A673 (cell line): ENCODE measurements at regions not wholly inside any gene's neighbourhood (a gene's known extent, or its start where the extent isn't known, plus 50 kb on each side); places are given as distances from the start of the nearest gene placed in this dataset.
"Not testable (repeated sequence)": the region's sequence is repeated elsewhere in the genome, so short reads cannot be mapped to it uniquely, and the experiment has no call there.

ENCODE experiments used
- BruUV-seq: library from RNA; stranded (reverse); fragments of 400-500 nt; replicated peaks from 2 replicates; lab custom pipeline; 2021; lab: Mats Ljungman, UMichigan
- CTCF ChIA-PET: fragments of 300-600 bp; sonication (Branson Sonifier 250); formaldehyde crosslinking; loops from one replicate; lab custom pipeline; 2022; ENCODE audit warnings: antibody characterized with exemption; lab: Charles Lee
- POLR2A ChIA-PET: fragments of 300-600 bp; sonication (Branson Sonifier 250); formaldehyde crosslinking; loops from one replicate; lab custom pipeline; 2022; ENCODE audit warnings: antibody characterized with exemption; ENCODE audit not compliant: low non-redundant PET; lab: Charles Lee
- DNase-seq: peaks from one replicate; pipeline ENCODE4 v3.0.0-alpha.2; 2015; ENCODE audit warnings: low spot score
- H3K27ac ChIP-seq: fragments of 200-600 bp; sonication (generic); 2 replicates; pipeline ENCODE4 v1.5.1; 2016; ENCODE audit warnings: mixed run types, low read depth, mild to moderate bottlenecking, mixed read lengths, antibody characterized with exemption, low read length; ENCODE audit not compliant: poor library complexity, severe bottlenecking
- H3K27me3 ChIP-seq: fragments of 200-600 bp; sonication (generic); replicated peaks from 2 replicates; pipeline ENCODE4 v1.6.1; 2017; ENCODE audit warnings: mixed run types, low read depth, mild to moderate bottlenecking, mixed read lengths, antibody characterized with exemption, low read length; ENCODE audit not compliant: insufficient read depth, poor library complexity
- H3K36me3 ChIP-seq: fragments of 200-600 bp; sonication (generic); 2 replicates; pipeline ENCODE4 v1.6.1; 2016; ENCODE audit warnings: mixed run types, mild to moderate bottlenecking, mixed read lengths, antibody characterized with exemption, low read length; ENCODE audit not compliant: insufficient read depth, poor library complexity, severe bottlenecking
- H3K4me1 ChIP-seq: fragments of 200-600 bp; sonication (generic); 2 replicates; pipeline ENCODE4 v1.6.1; 2017; ENCODE audit warnings: mixed run types, mild to moderate bottlenecking, mixed read lengths, antibody characterized with exemption, low read length; ENCODE audit not compliant: insufficient read depth, poor library complexity, severe bottlenecking
- H3K4me3 ChIP-seq: fragments of 200-600 bp; sonication (generic); 2 replicates; pipeline ENCODE4 v1.5.1; 2016; ENCODE audit warnings: low read depth, mixed run types, mild to moderate bottlenecking, mixed read lengths, low read length; ENCODE audit not compliant: poor library complexity, severe bottlenecking
- H3K9me3 ChIP-seq: fragments of 200-600 bp; sonication (generic); 2 replicates; pipeline ENCODE4 v1.6.1; 2016; ENCODE audit warnings: mixed run types, low read depth, mild to moderate bottlenecking, mixed read lengths, antibody characterized with exemption, low read length; ENCODE audit not compliant: poor library complexity, severe bottlenecking
- intact Hi-C: fragments of 100-400 bp; cut with micrococcal nuclease; formaldehyde crosslinking; loops from one replicate; pipeline ENCODE4 v1.10.0; 2022; ENCODE audit not compliant: unreplicated experiment

GRCh38 chr15:32516954-32517353, 61.5 kb upstream of the GOLGA8O start:
- intact Hi-C loops, H3K36me3 ChIP-seq, H3K4me3 ChIP-seq, H3K27me3 ChIP-seq, H3K27ac ChIP-seq, DNase-seq, H3K9me3 ChIP-seq, H3K4me1 ChIP-seq, BruUV-seq, CTCF ChIA-PET, POLR2A ChIA-PET: not testable (repeated sequence)

- intact Hi-C loops, H3K4me1 ChIP-seq, H3K9me3 ChIP-seq, H3K27me3 ChIP-seq, H3K27ac ChIP-seq, H3K4me3 ChIP-seq, H3K36me3 ChIP-seq, DNase-seq, POLR2A ChIA-PET, CTCF ChIA-PET, BruUV-seq: not testable (repeated sequence)
These were observed 57.9 kb upstream of the GOLGA8O start for GRCh38 chr15:32513378-32513777.

- H3K27me3 ChIP-seq, H3K36me3 ChIP-seq, BruUV-seq, intact Hi-C loops, H3K4me1 ChIP-seq, POLR2A ChIA-PET, CTCF ChIA-PET, H3K27ac ChIP-seq, DNase-seq, H3K4me3 ChIP-seq, H3K9me3 ChIP-seq: not testable (repeated sequence)
These were observed 54.6 kb upstream of the GOLGA8O start for GRCh38 chr15:32510027-32510426.

- H3K9me3 ChIP-seq, CTCF ChIA-PET, POLR2A ChIA-PET, intact Hi-C loops, H3K27me3 ChIP-seq, H3K4me1 ChIP-seq, H3K27ac ChIP-seq, BruUV-seq, DNase-seq, H3K4me3 ChIP-seq, H3K36me3 ChIP-seq: not testable (repeated sequence)
These were observed 52.6 kb upstream of the GOLGA8O start for GRCh38 chr15:32508081-32508480.

- H3K4me3 ChIP-seq, CTCF ChIA-PET, H3K36me3 ChIP-seq, H3K9me3 ChIP-seq, intact Hi-C loops, POLR2A ChIA-PET, H3K27ac ChIP-seq, H3K4me1 ChIP-seq, H3K27me3 ChIP-seq, DNase-seq, BruUV-seq: not testable (repeated sequence)
These were observed 51.4 kb upstream of the GOLGA8O start for GRCh38 chr15:32506787-32507186.

- intact Hi-C loops, H3K9me3 ChIP-seq, DNase-seq, H3K27me3 ChIP-seq, POLR2A ChIA-PET, H3K4me3 ChIP-seq, CTCF ChIA-PET, H3K4me1 ChIP-seq, BruUV-seq, H3K36me3 ChIP-seq, H3K27ac ChIP-seq: not testable (repeated sequence)
These were observed 50.2 kb upstream of the GOLGA8O start for GRCh38 chr15:32505633-32506032.
